Esophagus muscularis mucosa (tissue), 4 donors: ENCODE measurements at regions not wholly inside any gene's neighbourhood (a gene's known extent, or its start where the extent isn't known, plus 50 kb on each side); places are given as distances from the start of the nearest gene placed in this dataset.

Experiments
- CTCF ChIP-seq, 3 experiments: fragments of 200-600 bp in 2 of 3; fragments of 450-650 bp in 1 of 3; sonication (generic) in 2 of 3; IDR thresholded peaks; one replicate each; pipeline ENCODE4 v1.5.1; 2017 to 2019; ENCODE audit warnings: antibody characterized with exemption in 3 of 3, mild to moderate bottlenecking in 2 of 3, moderate library complexity in 1 of 3
- EP300 ChIP-seq: sonication (generic); formaldehyde crosslinking; IDR thresholded peaks from one replicate; pipeline ENCODE4 v1.6.1; 2017; ENCODE audit warnings: antibody characterized with exemption
- POLR2A ChIP-seq: fragments of 450-650 bp; IDR thresholded peaks from one replicate; pipeline ENCODE4 v1.6.1; 2017; ENCODE audit warnings: antibody characterized with exemption, moderate library complexity, mild to moderate bottlenecking, low read depth
- POLR2AphosphoS5 ChIP-seq, 2 donors: sonication (generic); formaldehyde crosslinking; IDR thresholded peaks; one replicate each; pipeline ENCODE4 v1.6.1; 2017; ENCODE audit warnings: antibody characterized with exemption in 2 of 2

- TF ChIP-seq POLR2A, result no peak
- no peak for TF ChIP-seq CTCF (IDR thresholded peaks at IDR 0.05)
- no peak for TF ChIP-seq POLR2AphosphoS5 (IDR thresholded peaks at IDR 0.05)
- TF ChIP-seq EP300, result no peak
These were observed 107.6 kb downstream of the RBFOX3 start for GRCh38 chr17:79503126-79503839.
